Activated CD8-positive, alpha-beta T cell treated with anti-CD3 and anti-CD28 coated beads for 36 hours (primary cell): ENCODE measurements at regions not wholly inside any gene's neighbourhood (a gene's known extent, or its start where the extent isn't known, plus 50 kb on each side); places are given as distances from the start of the nearest gene placed in this dataset.
A peak's percentile ranks its signal among the peaks of the same experiment; 100 is the strongest.

ENCODE experiments used
- ATAC-seq: fragments of 200-7000 bp; cut with Tn5 transposase; one replicate; pipeline ENCODE4 v1.10.0; 2021; ENCODE audit warnings: mild to moderate bottlenecking, moderate library complexity
- CTCF ChIA-PET: fragments of 350-600 bp; sonication (Branson Sonifier 250); formaldehyde crosslinking; loops from one replicate; lab custom pipeline; 2021; ENCODE audit warnings: antibody characterized with exemption; lab: Charles Lee
- POLR2A ChIA-PET: fragments of 350-600 bp; sonication (Branson Sonifier 250); formaldehyde crosslinking; loops from one replicate; lab custom pipeline; 2021; ENCODE audit warnings: antibody characterized with exemption; lab: Charles Lee
- DNase-seq: peaks from one replicate; pipeline ENCODE4 v3.0.0-alpha.2; 2020
- H3K27ac Mint-ChIP-seq: one replicate; pipeline ENCODE4 v1.8.0; 2021; ENCODE audit warnings: mild to moderate bottlenecking, mixed read lengths
- H3K27me3 Mint-ChIP-seq: one replicate; pipeline ENCODE4 v1.8.0; 2021; ENCODE audit warnings: mixed read lengths
- H3K36me3 Mint-ChIP-seq: one replicate; pipeline ENCODE4 v1.8.0; 2021; ENCODE audit warnings: low read depth, mixed read lengths
- H3K4me1 Mint-ChIP-seq: one replicate; pipeline ENCODE4 v1.8.0; 2021; ENCODE audit warnings: low read depth, mixed read lengths
- H3K4me3 Mint-ChIP-seq: one replicate; pipeline ENCODE4 v1.8.0; 2021; ENCODE audit warnings: mild to moderate bottlenecking, moderate library complexity, mixed read lengths
- H3K9me3 Mint-ChIP-seq: one replicate; pipeline ENCODE4 v1.8.0; 2021; ENCODE audit warnings: mixed read lengths
- CTCF ChIP-seq: fragments of 200-600 bp; IDR thresholded peaks from one replicate; pipeline ENCODE4 v1.8.0; 2022; ENCODE audit warnings: antibody characterized with exemption, mild to moderate bottlenecking
- intact Hi-C: fragments of 100-400 bp; cut with micrococcal nuclease; formaldehyde crosslinking; loops from one replicate; pipeline ENCODE4 v1.10.0; 2022

GRCh38 chr4:181301735-181302710 lies 941.2 kb upstream of the TENM3 start:
- peak; percentile 30 for TF ChIP-seq CTCF
- no peaks in the 10 kb centered on the region for H3K27me3 Mint-ChIP-seq
- POLR2A ChIA-PET, result no interaction called here
- H3K36me3 Mint-ChIP-seq, result no peaks in the 10 kb centered on the region
- H3K27ac Mint-ChIP-seq, result no peak overlapping the region
- H3K4me1 Mint-ChIP-seq, result no peaks in the 10 kb centered on the region
- ATAC-seq, result no peak
- DNase-seq, result peak; percentile 45
- intact Hi-C loops, result loop anchor here (5.0 kb wide), 1 partner anchor 225 kb away; no protein-coding TSS in a partner anchor
- H3K4me3 Mint-ChIP-seq, result no peak overlapping the region
- H3K9me3 Mint-ChIP-seq, result peaks cover 3% of the 10 kb centered on the region
- CTCF ChIA-PET, result interaction anchor here (1.6 to 3.3 kb wide), 2 partner anchors 227 to 305 kb away, joined by 3 to 12 read pairs; no protein-coding TSS in a partner anchor

- Mint-ChIP-seq H3K4me1 (no peaks in the 10 kb centered on the region), H3K27me3 (no peaks in the 10 kb centered on the region), H3K4me3 (no peak overlapping the region), H3K27ac (no peak overlapping the region), H3K9me3 (no peaks in the 10 kb centered on the region), H3K36me3 (no peaks in the 10 kb centered on the region)
- intact Hi-C loops, result no loop called here
- POLR2A ChIA-PET, result no interaction called here
- no peak for TF ChIP-seq CTCF
- DNase-seq (no peak), ATAC-seq (no peak)
- CTCF ChIA-PET, result no interaction called here
Measured at GRCh38 chr4:181307824-181308223, 935.4 kb upstream of the TENM3 start.

GRCh38 chr4:181308476-181309312 lies 934.5 kb upstream of the TENM3 start:
- H3K9me3 Mint-ChIP-seq, result no peaks in the 10 kb centered on the region
- intact Hi-C loops, result no loop called here
- TF ChIP-seq CTCF, result no peak

GRCh38 chr4:181312066-181312465 lies 931.1 kb upstream of the TENM3 start:
- TF ChIP-seq CTCF, result no peak
- DNase-seq (no peak), ATAC-seq (no peak)
- H3K27me3 Mint-ChIP-seq, result no peaks in the 10 kb centered on the region
- H3K9me3 Mint-ChIP-seq, result no peaks in the 10 kb centered on the region
- no peak overlapping the region for H3K27ac Mint-ChIP-seq
- CTCF ChIA-PET, result no interaction called here
- POLR2A ChIA-PET, result no interaction called here
- no peak overlapping the region for H3K4me3 Mint-ChIP-seq
- H3K36me3 Mint-ChIP-seq, result no peaks in the 10 kb centered on the region
- intact Hi-C loops, result no loop called here
- H3K4me1 Mint-ChIP-seq, result no peaks in the 10 kb centered on the region

More at GRCh38 chr4:181308476-181309312, 934.5 kb upstream of the TENM3 start:
- CTCF ChIA-PET, result no interaction called here
- Mint-ChIP-seq H3K27ac (no peak overlapping the region), H3K36me3 (no peaks in the 10 kb centered on the region), H3K4me1 (no peaks in the 10 kb centered on the region), H3K27me3 (no peaks in the 10 kb centered on the region), H3K4me3 (no peak overlapping the region)
- DNase-seq (no peak), ATAC-seq (no peak)
- POLR2A ChIA-PET, result no interaction called here
